NCI-H1694 treated with DMSO at 0.1 percent for 48 hours (cell line): ENCODE measurements at regions not wholly inside any gene's neighbourhood (a gene's known extent, or its start where the extent isn't known, plus 50 kb on each side); places are given as distances from the start of the nearest gene placed in this dataset.
A peak's percentile ranks its signal among the peaks of the same experiment; 100 is the strongest.

Experiments
- DNase-seq: peaks from one replicate; lab custom pipeline; 2025; lab: John Stamatoyannopoulos, UW

GRCh38 chr5:54676481-54677340, 159.2 kb downstream of the SNX18 start:
- DNase-seq = no peak

- no peak for DNase-seq
These were observed 156.1 kb downstream of the SNX18 start for GRCh38 chr5:54673523-54674225.

GRCh38 chr5:54672871-54673270, 155.3 kb downstream of the SNX18 start:
- DNase-seq = no peak

- no peak for DNase-seq
These were observed 154.1 kb downstream of the SNX18 start for GRCh38 chr5:54671681-54672080.

- DNase-seq = no peak
These were observed 153.6 kb downstream of the SNX18 start for GRCh38 chr5:54671111-54671531.

GRCh38 chr5:54670281-54670680, 152.7 kb downstream of the SNX18 start:
- DNase-seq = peak; percentile 90

- no peak for DNase-seq
These were observed 152.3 kb downstream of the SNX18 start for GRCh38 chr5:54669845-54670244.

GRCh38 chr5:54669285-54669684, 151.7 kb downstream of the SNX18 start:
- DNase-seq = no peak

- DNase-seq = no peak
These were observed 150.5 kb downstream of the SNX18 start for GRCh38 chr5:54668096-54668495.

- no peak for DNase-seq
These were observed 149.6 kb downstream of the SNX18 start for GRCh38 chr5:54667136-54667535.

- DNase-seq = no peak
These were observed 146.3 kb downstream of the SNX18 start for GRCh38 chr5:54663866-54664265.

- no peak for DNase-seq
These were observed 143.6 kb downstream of the SNX18 start for GRCh38 chr5:54661111-54661510.

GRCh38 chr5:54659700-54660131, 142.2 kb downstream of the SNX18 start:
- DNase-seq = no peak

GRCh38 chr5:54658010-54658409, 140.5 kb downstream of the SNX18 start:
- no peak for DNase-seq

GRCh38 chr5:54656261-54656728, 138.7 kb downstream of the SNX18 start:
- DNase-seq = no peak

GRCh38 chr5:54655761-54656160, 138.2 kb downstream of the SNX18 start:
- no peak for DNase-seq

GRCh38 chr5:54655266-54655665, 137.7 kb downstream of the SNX18 start:
- DNase-seq = no peak

GRCh38 chr5:54653956-54654614, 136.5 kb downstream of the SNX18 start:
- no peak for DNase-seq

GRCh38 chr5:54651482-54652076, 134.0 kb downstream of the SNX18 start:
- peak; percentile 65 for DNase-seq

GRCh38 chr5:54649041-54649504, 131.5 kb downstream of the SNX18 start:
- DNase-seq = no peak

GRCh38 chr5:54646356-54647101, 129.0 kb downstream of the SNX18 start:
- DNase-seq = peak; percentile 32
